Embryonic facial prominence (tissue), 1 donor: ENCODE measurements at regions not wholly inside any gene's neighbourhood (a gene's known extent, or its start where the extent isn't known, plus 50 kb on each side); places are given as distances from the start of the nearest gene placed in this dataset.
"Not testable (repeated sequence)": the region's sequence is repeated elsewhere in the genome, so short reads cannot be mapped to it uniquely, and the experiment has no call there.

Experiments used
- DNase-seq: peaks from one replicate; pipeline ENCODE4 v3.0.0-alpha.2; 2016; ENCODE audit errors: extremely low spot score

- DNase-seq = no peak
Observed at GRCh38 chr9:22838266-22838665, 391.6 kb downstream of the DMRTA1 start.

DNA sequence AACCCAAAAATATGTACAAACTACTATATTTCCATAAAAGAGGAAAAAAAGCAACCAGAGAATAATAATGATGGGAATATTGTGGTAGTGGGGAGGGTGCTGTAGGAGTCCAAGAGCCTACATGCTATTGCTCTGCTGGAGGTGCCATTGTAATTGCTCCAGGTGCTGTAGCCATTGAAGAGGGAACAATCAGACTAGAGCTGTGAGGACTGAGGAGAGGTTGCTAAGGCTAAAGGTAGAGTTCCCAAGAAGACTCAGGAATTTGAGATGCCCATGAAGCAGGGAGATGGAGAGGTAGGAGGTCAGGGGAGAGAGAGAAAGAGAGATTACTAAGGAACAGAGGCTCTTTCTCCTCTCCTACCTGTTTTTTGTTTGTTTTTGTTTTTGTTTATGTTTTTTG lies 394.0 kb downstream of the DMRTA1 start:
- no peak for DNase-seq

DNA sequence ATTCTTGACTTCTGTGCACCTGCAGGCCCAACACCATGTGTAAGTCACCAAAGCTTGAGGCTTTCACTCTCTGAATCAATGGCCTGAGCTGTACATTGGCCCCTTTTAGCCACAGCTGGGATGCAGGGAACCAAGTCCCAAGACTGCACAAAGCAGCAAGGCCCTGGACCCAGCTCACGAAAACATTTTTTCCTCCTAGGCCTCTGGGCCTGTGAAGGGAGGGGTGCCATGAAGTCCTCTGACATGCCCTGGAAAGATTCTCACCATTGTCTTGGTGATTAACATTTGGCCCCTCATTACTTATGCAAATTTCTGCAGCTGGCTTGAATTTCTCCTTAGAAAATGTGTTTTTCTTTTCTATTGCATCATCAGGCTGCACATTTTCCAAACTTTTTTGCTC lies 398.6 kb downstream of the DMRTA1 start:
- DNase-seq = not testable (repeated sequence)

DNA sequence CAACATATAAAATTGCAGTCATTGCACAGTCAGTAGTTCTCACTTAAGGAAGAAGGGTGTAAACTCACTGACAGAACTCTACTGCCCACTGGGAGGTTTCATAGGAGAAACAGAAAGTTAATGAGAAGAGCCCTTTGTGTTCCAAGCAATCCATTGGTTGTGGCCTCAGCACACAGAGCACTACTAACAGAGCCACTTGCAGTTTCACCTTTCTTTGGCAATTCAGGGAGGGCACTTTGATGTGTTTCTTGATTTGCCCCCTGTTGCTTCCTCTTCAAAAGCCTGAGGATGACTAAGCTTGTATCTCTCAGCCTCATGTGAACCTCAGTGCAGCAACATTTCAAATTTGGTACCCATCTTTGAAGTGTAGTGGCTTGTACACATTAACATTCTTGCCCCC lies 409.4 kb downstream of the DMRTA1 start:
- DNase-seq = no peak

DNA sequence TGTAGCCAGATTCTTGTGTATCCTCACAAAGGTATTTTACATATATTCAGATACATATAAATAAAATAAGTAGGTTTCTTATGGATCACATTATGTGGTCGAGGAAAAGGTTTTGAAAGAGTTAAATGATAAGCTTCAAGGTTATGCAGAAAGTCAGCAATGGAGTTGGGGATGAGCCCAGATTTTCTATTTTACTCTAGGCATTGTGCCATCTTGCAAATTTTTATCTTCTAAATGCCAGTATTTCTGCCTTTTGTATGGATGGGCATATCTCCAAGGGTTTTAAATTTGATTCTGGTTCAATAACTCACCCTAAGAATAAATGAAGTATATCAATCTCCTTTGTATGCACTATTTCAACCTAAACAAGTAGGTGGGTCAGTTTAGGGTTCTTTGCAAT lies 410.7 kb downstream of the DMRTA1 start:
- DNase-seq = no peak

DNA sequence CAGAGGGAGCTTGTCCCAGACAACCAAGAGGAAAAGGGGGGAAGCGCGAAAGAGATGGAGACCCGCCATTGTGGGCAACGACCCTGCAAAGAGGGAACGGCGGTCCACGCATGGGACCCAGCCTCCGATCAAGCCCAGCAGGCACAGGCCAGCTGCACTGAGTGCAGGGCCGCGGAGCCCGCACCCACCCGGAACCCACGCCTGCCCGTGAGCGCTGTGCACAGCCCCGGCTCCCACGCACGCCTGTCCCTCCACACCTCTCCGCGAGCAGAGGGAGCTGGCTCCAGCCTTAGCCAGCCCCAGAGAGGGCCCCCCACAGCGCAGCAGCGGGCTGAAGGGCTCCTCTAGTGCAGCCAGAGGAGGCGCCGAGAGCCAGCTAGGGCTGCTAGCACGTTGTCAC lies 416.5 kb downstream of the DMRTA1 start:
- DNase-seq = no peak

DNA sequence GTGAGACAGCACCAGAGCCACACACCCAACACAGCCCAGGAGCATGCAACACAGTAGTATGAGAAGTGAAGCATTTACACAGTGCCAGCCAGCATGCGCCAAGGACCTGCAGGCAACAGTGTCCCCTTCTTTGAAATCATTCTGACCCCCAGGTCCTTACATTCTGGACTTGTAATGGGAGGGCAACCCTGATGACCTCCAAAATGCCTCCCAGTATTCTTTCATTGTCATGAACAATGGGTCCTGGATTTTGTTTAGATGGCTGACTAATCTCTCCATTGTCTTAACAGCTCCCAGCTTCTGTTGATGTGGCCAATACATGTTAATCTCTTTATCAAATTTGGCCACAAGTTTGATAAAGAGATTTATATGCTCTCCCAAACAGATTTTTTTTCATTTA lies 417.1 kb downstream of the DMRTA1 start:
- no peak for DNase-seq

DNA sequence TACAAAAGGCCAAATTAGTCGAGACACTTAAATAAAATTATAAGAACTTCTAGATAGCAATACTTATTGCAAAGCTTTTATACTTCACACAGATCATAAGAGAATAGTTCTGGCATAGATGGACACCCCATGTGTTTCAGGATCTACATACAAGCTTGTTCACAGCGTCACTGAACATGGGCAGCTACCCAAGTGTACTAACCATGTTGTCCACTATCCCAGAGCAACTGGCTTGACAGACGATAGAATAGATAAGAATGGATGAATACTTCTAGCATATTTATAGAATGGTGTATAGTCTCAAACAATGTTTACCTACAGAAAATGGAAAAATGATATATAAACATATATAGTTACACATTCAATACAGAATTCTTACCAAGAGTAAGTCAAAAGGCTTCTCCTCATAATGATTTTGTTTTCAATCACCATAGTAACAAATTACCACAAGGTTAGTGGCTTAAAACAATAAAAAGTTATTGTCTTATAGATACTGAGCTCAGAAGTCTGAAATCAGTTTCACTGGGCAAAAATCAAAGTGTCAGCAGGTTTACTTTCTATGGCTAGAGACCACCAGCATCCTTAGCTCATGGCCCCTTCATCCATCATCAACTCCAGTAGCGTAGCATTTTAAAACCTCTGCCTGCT lies 446.7 kb downstream of the DMRTA1 start:
- no peak for DNase-seq

GRCh38 chr9:22898591-22898990 lies 452.0 kb downstream of the DMRTA1 start:
- DNase-seq = no peak

DNA sequence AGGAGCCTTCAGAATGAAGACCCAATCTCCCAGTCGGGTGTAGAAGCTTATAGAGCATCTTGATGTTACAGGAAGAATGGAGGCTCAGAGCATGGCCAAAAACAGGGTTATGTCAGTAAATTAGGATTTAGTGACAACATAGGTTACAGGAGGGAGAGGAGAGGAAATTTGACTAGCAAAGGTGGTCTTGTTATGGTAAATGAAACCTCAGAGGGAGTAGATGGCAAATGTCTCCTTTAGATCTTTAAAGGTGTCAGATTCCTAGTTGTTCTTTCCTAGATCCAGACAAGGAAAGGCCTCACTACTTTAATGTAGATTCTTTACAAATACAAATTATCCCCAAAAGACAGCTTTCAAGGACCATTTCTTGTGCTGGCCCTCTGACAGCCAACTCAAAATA lies 465.0 kb downstream of the DMRTA1 start:
- no peak for DNase-seq

DNA sequence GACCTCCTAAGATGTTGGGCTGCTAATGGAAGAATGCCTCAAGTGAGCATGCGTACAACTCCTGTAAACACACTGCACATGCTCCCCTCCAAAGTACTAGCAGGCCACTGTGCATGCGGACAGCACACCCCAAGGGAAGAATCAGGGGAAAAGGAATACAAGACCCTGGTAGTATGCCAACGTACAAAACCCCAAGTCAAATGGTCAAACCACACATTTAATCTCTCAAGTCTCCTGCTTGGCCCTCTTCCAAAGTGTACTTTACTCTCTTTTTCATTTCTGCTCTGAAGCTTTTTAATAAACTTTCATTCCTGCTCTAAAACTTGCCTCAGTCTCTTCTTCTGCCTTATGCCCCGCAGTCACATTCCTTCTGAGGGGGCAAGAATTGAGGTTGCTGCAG lies 466.4 kb downstream of the DMRTA1 start:
- DNase-seq = no peak

- no peak for DNase-seq
Observed at GRCh38 chr9:22913518-22913917, 466.9 kb downstream of the DMRTA1 start.

DNA sequence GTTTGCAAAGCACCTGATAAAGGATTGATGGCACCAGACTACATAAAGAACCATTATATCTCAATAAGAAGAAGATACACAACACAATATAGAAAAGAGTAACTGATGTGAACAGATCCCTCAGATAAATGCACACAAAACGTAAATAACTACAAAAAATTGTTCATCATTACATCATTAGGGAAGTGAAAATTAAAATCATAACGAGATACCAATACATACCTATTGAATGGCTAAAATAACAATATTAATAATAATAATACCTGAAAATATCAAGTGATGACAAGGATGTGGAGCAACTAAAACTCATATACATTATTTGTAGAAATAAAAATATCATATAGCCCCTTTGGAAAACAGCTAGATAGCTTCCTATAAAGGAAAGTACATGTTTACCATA lies 469.5 kb downstream of the DMRTA1 start:
- no peak for DNase-seq

DNA sequence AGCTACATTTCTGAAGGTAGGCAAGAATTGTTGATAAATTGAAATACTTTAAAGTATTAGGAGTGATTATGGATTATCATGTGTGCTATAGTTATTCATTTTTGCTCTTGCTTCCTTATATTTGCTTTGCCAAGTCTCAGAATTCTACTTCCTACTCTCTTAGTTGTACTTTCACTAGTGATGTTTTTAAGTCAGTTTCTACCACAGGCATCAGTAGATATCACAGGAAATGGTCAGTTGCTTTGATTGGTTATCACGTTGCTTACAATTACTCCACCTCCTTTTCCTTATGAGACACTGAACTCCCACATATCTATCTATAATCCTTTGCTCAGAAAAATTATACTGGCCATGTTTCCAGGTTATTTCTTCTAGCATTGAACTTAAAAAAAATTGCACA lies 472.8 kb downstream of the DMRTA1 start:
- no peak for DNase-seq

GRCh38 chr9:22921742-22922141 lies 475.1 kb downstream of the DMRTA1 start:
- DNase-seq = no peak

GRCh38 chr9:22922222-22922621 lies 475.6 kb downstream of the DMRTA1 start:
- DNase-seq = no peak

GRCh38 chr9:22954550-22954949 lies 507.9 kb downstream of the DMRTA1 start:
- no peak for DNase-seq

DNA sequence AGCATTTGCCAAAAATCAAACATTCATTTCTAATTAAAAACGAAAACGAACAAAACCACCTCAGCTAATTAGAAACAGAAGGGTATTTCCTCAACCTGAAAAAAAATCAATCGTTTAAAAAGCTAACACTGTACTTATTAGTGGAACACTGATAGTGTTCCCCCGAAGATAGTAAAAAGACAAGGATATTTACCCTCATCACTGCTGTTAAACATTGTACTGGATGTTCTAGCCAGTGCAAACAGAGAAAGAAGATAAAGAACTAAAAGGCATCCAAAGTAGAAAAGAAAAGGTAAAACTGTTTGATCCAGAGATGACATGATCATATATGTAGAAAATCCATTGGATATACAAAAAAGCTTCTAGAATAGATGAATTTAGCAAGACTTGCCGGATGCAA lies 508.3 kb downstream of the DMRTA1 start:
- no peak for DNase-seq

- DNase-seq = no peak
Observed at GRCh38 chr9:22969350-22969979, 522.8 kb downstream of the DMRTA1 start.

DNA sequence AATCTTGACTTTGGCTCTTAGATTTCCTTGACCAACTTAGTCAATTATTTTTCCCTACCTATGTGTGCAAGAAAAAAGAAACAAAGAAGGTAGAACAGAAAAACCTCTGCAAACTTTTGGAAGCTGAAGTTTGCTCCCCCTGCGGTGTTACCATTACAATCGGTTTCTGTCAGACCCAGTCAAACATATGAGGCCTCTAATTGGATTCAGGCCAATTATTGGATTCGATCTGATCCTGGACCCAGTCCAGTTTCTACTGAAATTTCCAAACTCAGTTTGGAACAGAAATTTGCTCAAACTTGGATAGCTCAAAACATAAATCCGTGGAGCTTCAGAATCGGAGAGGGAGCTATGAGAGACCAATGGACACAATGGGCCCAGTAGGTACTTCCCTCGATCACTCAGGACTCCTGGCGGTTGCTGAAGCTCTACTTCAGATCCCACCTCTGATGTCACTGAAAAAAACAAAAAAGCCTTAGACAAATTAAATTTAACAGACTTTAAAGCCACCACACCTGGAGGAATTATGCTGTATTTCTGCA lies 523.9 kb downstream of the DMRTA1 start:
- DNase-seq = no peak

DNA sequence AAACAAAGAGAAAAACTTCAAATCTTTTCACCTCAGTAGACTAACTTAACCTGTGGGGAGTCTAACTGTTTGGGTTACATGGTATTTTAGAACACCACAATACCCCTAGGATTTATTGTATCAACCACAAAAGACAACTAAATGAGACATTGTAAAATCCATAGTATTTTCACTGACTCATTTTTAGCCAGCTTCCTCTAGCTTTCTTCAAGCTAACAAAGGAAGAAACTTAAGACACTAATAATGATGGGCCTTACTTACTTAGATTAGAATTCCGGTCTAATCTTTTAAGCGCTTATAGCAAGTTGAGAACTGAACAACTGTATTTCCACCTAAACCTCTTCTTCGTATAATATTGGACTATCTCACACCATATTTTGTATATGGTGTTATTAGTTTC lies 529.3 kb downstream of the DMRTA1 start:
- no peak for DNase-seq

GRCh38 chr9:22976454-22976853 lies 529.8 kb downstream of the DMRTA1 start:
- no peak for DNase-seq

- DNase-seq = not testable (repeated sequence)
Observed at GRCh38 chr9:22980429-22980828, 533.8 kb downstream of the DMRTA1 start.

GRCh38 chr9:22986556-22986955 lies 539.9 kb downstream of the DMRTA1 start:
- no peak for DNase-seq
